ENCODE measurements at regions not wholly inside any gene's neighbourhood (a gene's known extent, or its start where the extent isn't known, plus 50 kb on each side); places are given as distances from the start of the nearest gene placed in this dataset.

DNA sequence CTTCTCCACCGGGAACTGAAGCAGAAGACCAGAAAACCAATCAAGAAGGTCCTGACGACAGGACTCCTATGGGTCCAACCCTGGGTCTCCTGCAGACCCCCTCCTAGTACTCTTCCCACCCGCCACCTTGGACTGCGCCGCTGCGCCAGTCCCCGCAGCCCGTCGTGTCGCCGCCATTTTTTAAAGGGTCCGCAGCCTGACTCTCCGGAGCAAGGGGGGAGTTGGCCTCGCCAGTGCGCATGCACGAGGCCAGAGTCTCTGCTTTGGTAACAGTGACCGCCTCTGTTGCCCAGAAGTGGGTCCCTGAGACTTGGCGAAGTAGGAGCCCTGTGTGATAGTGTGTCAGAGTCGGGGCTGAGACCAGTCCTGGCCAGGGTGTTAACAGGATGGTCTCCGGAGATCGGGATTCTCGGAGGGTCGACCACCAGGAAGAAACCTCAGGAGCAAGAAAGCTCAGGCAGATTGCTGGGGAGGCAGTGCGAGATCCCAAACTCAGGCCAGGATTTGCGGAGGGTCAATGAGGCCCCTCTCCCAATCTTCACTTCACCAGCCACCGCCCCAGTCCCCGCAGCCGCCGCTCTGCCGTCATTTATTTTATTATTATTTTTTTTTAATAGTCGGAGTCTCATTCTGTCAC lies 612.5 kb downstream of the KCNJ18 start:
- no peak for TF ChIP-seq CTCF (IDR thresholded peaks at IDR 0.05)
- TF ChIP-seq ZFX (IDR thresholded peaks at IDR 0.05; ENCODE audit: borderline replicate concordance) = no peak
